GM19397 (cell line): ENCODE measurements at regions not wholly inside any gene's neighbourhood (a gene's known extent, or its start where the extent isn't known, plus 50 kb on each side); places are given as distances from the start of the nearest gene placed in this dataset.
"Not testable (repeated sequence)": the region's sequence is repeated elsewhere in the genome, so short reads cannot be mapped to it uniquely, and the experiment has no call there.

Source experiments
- ATAC-seq: cut with Tn5 transposase; IDR thresholded peaks from one replicate; pipeline ENCODE4 v1.9.1; 2021; ENCODE audit warnings: mild to moderate bottlenecking, moderate library complexity; ENCODE audit not compliant: unreplicated experiment

GRCh38 chr3:26964313-26964712 is 341.7 kb downstream of the LRRC3B start:
- ATAC-seq = no peak

- no peak for ATAC-seq
Observed at GRCh38 chr3:26964836-26965235, 342.3 kb downstream of the LRRC3B start.

GRCh38 chr3:26967501-26967900 is 344.9 kb downstream of the LRRC3B start:
- no peak for ATAC-seq

GRCh38 chr3:26984416-26985390 is 362.1 kb downstream of the LRRC3B start:
- no peak for ATAC-seq

GRCh38 chr3:26989037-26989436 is 366.5 kb downstream of the LRRC3B start:
- no peak for ATAC-seq

- ATAC-seq = no peak
Observed at GRCh38 chr3:26997226-26997625, 372.0 kb downstream of the NEK10 start.

- ATAC-seq = no peak
Observed at GRCh38 chr3:27010834-27011233, 358.3 kb downstream of the NEK10 start.

GRCh38 chr3:27022096-27022761 is 347.0 kb downstream of the NEK10 start:
- ATAC-seq = no peak

- no peak for ATAC-seq
Observed at GRCh38 chr3:27024493-27024892, 344.7 kb downstream of the NEK10 start.

- no peak for ATAC-seq
Observed at GRCh38 chr3:27025718-27026117, 343.5 kb downstream of the NEK10 start.

- ATAC-seq = no peak
Observed at GRCh38 chr3:27031476-27031875, 337.7 kb downstream of the NEK10 start.

GRCh38 chr3:27034255-27034654 is 334.9 kb downstream of the NEK10 start:
- ATAC-seq = no peak

GRCh38 chr3:27040674-27041073 is 328.5 kb downstream of the NEK10 start:
- ATAC-seq = no peak

- not testable (repeated sequence) for ATAC-seq
Observed at GRCh38 chr3:27042541-27042940, 326.6 kb downstream of the NEK10 start.

GRCh38 chr3:27043328-27043955 is 325.7 kb downstream of the NEK10 start:
- no peak for ATAC-seq

GRCh38 chr3:27044931-27045481 is 324.2 kb downstream of the NEK10 start:
- no peak for ATAC-seq

GRCh38 chr3:27046351-27046750 is 322.8 kb downstream of the NEK10 start:
- no peak for ATAC-seq

GRCh38 chr3:27049792-27050191 is 319.4 kb downstream of the NEK10 start:
- ATAC-seq = no peak

- not testable (repeated sequence) for ATAC-seq
Observed at GRCh38 chr3:27051527-27051926, 317.7 kb downstream of the NEK10 start.

GRCh38 chr3:27056326-27056725 is 312.9 kb downstream of the NEK10 start:
- no peak for ATAC-seq

GRCh38 chr3:27059489-27059888 is 309.7 kb downstream of the NEK10 start:
- ATAC-seq = no peak
